GM12872 (cell line): ENCODE measurements at regions not wholly inside any gene's neighbourhood (a gene's known extent, or its start where the extent isn't known, plus 50 kb on each side); places are given as distances from the start of the nearest gene placed in this dataset.

Experiments used
- TF ChIP-seq, protein P1 (sequence below): IDR thresholded peaks from 3 replicates; pipeline ENCODE4 v1.5.1; 2011; ENCODE audit warnings: low read depth, mild to moderate bottlenecking, low read length, moderate library complexity; ENCODE audit not compliant: insufficient read depth

- TF ChIP-seq, protein P1, sequence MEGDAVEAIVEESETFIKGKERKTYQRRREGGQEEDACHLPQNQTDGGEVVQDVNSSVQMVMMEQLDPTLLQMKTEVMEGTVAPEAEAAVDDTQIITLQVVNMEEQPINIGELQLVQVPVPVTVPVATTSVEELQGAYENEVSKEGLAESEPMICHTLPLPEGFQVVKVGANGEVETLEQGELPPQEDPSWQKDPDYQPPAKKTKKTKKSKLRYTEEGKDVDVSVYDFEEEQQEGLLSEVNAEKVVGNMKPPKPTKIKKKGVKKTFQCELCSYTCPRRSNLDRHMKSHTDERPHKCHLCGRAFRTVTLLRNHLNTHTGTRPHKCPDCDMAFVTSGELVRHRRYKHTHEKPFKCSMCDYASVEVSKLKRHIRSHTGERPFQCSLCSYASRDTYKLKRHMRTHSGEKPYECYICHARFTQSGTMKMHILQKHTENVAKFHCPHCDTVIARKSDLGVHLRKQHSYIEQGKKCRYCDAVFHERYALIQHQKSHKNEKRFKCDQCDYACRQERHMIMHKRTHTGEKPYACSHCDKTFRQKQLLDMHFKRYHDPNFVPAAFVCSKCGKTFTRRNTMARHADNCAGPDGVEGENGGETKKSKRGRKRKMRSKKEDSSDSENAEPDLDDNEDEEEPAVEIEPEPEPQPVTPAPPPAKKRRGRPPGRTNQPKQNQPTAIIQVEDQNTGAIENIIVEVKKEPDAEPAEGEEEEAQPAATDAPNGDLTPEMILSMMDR, result no peak
Observed at GRCh38 chr2:82511894-82512293, 1947.2 kb downstream of the SUCLG1 start.

DNA sequence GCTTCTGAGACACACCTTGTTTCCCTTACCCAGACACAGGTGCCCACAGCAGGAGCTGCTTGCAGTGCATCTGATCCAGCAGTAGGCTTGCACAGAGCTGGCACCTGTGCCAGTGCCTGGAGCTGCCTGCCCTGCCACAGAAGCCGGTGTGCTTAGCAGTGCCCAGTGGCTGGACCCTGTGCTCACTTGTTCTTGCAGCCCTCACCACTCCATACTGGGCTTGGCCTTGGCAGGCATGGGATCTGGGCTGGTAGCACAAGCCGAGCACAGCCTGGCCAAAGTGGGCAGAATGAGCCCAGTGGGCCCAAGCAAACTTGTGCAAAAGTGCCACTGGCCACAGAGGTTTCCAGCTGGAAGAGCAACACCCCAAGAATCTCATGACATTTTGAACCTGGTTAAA is 1950.4 kb downstream of the SUCLG1 start:
- TF ChIP-seq, protein P1, result no peak

- TF ChIP-seq, protein P1, result no peak
Observed at GRCh38 chr2:82507657-82508056, 1951.4 kb downstream of the SUCLG1 start.

GRCh38 chr2:82501217-82501616 is 1957.9 kb downstream of the SUCLG1 start:
- TF ChIP-seq, protein P1, result no peak

DNA sequence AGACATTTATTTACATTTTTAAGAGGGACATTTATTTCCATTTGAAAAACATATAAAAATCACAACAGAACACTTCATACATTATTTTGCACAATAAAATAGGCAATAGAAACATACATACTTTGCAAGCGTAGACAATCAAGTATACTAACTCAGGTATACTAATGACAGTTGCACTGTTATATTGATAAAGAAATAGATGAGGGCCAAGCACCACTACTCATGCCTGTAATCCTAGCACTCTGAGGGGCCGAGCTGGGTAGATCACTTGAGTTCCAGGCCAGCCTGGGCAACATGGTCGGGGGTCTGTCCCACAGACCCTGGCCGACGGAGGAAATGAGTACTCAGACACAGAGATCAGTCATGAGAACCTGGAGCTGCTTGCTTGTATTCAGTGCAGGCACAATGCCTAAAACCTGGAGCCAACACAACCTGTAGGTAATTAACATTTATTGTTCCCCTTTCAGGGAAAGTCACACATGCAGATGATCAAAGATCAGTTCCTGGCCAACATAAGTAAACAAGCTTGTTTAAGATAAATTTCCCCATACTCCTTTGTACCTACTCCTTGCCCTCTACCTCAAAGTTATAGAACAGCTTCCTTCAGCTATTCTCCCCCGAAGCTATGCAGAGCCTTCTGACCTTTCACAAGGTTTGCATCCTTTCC is 1960.2 kb downstream of the SUCLG1 start:
- TF ChIP-seq, protein P1, result no peak

- TF ChIP-seq, protein P1, result no peak
Observed at GRCh38 chr2:82494739-82495138, 1964.3 kb downstream of the SUCLG1 start.

GRCh38 chr2:82491591-82491990 is 1967.5 kb downstream of the SUCLG1 start:
- TF ChIP-seq, protein P1, result no peak
